K562 (cell line): ENCODE measurements at regions not wholly inside any gene's neighbourhood (a gene's known extent, or its start where the extent isn't known, plus 50 kb on each side); places are given as distances from the start of the nearest gene placed in this dataset.

ENCODE experiments used
- ATAC-seq: fragments of 200-7000 bp; cut with Tn5 transposase; 3 replicates; pipeline ENCODE4 v1.9.1; 2020; ENCODE audit warnings: moderate library complexity
- BruUV-seq: library from RNA; stranded (reverse); fragments of 400-500 nt; replicated peaks from 2 replicates; lab custom pipeline; 2021; lab: Mats Ljungman, UMichigan
- CTCF ChIA-PET: fragments of 300-600 bp; formaldehyde crosslinking; extraction: SDS; loops from one replicate; lab custom pipeline; 2021; ENCODE audit warnings: low intra/inter-chr PET ratio; lab: Yijun Ruan, JAX
- POLR2A ChIA-PET: fragments of 300-600, 350-650 bp; sonication (Branson Sonifier 250); formaldehyde crosslinking; extraction: SDS; loops from one replicate; lab custom pipeline; 2021; ENCODE audit warnings: antibody characterized with exemption, inconsistent platforms; lab: Yijun Ruan, JAX
- DNase-seq, 4 experiments: peaks; one replicate each; pipeline versions ENCODE4 v3.0.0 to v3.0.0-alpha.2; 2011 to 2018; ENCODE audit warnings: low spot score in 3 of 4, mixed read lengths in 3 of 4; ENCODE audit errors: extremely low read depth in 1 of 4
- FAIRE-seq: peaks from 2 replicates; lab custom pipeline; 2011; peaks lifted over from hg19 to GRCh38; lab: Jason Lieb, UNC
- H2AFZ ChIP-seq: 2 replicates; pipeline ENCODE4 v1.6.0; 2011; ENCODE audit warnings: low read depth, low read length, control low read depth, inconsistent platforms
- H3K27ac ChIP-seq: fragments of 200-600 bp; 3 replicates; pipeline ENCODE4 v1.8.0; 2011; ENCODE audit warnings: low read depth, mild to moderate bottlenecking, control low read depth, inconsistent platforms, low read length, moderate library complexity, mixed read lengths; ENCODE audit errors: extremely low read depth
- H3K27me3 ChIP-seq, 2 experiments: fragments of 300-600 bp in 1 of 2; 2 replicates in 1 of 2; 3 replicates in 1 of 2; pipeline versions ENCODE4 v1.6.0 to v1.8.0; 2011; ENCODE audit warnings: inconsistent platforms in 2 of 2, low read length in 2 of 2, mild to moderate bottlenecking in 1 of 2, mixed read lengths in 1 of 2, moderate library complexity in 1 of 2; ENCODE audit not compliant: control insufficient read depth in 2 of 2, insufficient read depth in 2 of 2
- H3K36me3 ChIP-seq: fragments of 300-600 bp; 3 replicates; pipeline ENCODE4 v1.8.0; 2011; ENCODE audit warnings: mild to moderate bottlenecking, low read length, inconsistent platforms; ENCODE audit not compliant: control insufficient read depth, insufficient read depth
- H3K4me1 ChIP-seq, 2 experiments: fragments of 200-600 bp in 1 of 2; replicated peaks in 1 of 2; 2 replicates in 1 of 2; 3 replicates in 1 of 2; pipeline versions ENCODE4 v1.5.1 to v1.8.0; 2011; ENCODE audit warnings: inconsistent platforms in 2 of 2, low read length in 2 of 2, mild to moderate bottlenecking in 1 of 2, mixed read lengths in 1 of 2, moderate library complexity in 1 of 2; ENCODE audit not compliant: control insufficient read depth in 2 of 2, insufficient read depth in 2 of 2
- H3K4me2 ChIP-seq: 2 replicates; pipeline ENCODE4 v1.6.1; 2011; ENCODE audit warnings: low read length, control low read depth, inconsistent platforms, mixed read lengths; ENCODE audit not compliant: insufficient read depth
- H3K4me3 ChIP-seq: fragments of 200-600 bp; sonication (generic), shearing (Covaris generic); 2 replicates; pipeline ENCODE4 v1.5.1; 2016; ENCODE audit warnings: control low read depth, inconsistent platforms
- H3K79me2 ChIP-seq: fragments of 200-600 bp; 3 replicates; pipeline ENCODE4 v1.8.0; 2011; ENCODE audit warnings: low read length, inconsistent platforms; ENCODE audit not compliant: control insufficient read depth, insufficient read depth
- H3K9ac ChIP-seq, 2 experiments: 2 replicates each; pipeline versions ENCODE4 v1.6.0 to v1.6.1; 2011; ENCODE audit warnings: low read depth in 2 of 2, low read length in 2 of 2, control low read depth in 1 of 2, inconsistent platforms in 1 of 2, mild to moderate bottlenecking in 1 of 2, mixed read lengths in 1 of 2; ENCODE audit not compliant: insufficient read depth in 1 of 2
- H3K9me1 ChIP-seq: one replicate; pipeline ENCODE4 v1.6.0; 2011; ENCODE audit warnings: inconsistent platforms, mild to moderate bottlenecking, low read length, moderate library complexity; ENCODE audit not compliant: control insufficient read depth, insufficient read depth
- H3K9me3 ChIP-seq: replicated peaks from 2 replicates; pipeline ENCODE4 v1.5.1; 2011; ENCODE audit warnings: low read depth, low read length, inconsistent platforms; ENCODE audit not compliant: control insufficient read depth, insufficient read depth
- H4K20me1 ChIP-seq: replicated peaks from 2 replicates; pipeline ENCODE4 v1.6.1; 2011; ENCODE audit warnings: low read length, inconsistent platforms, mixed read lengths; ENCODE audit not compliant: control insufficient read depth, insufficient read depth
- ARID1B ChIP-seq: fragments of 450-650 bp; IDR thresholded peaks from 2 replicates; pipeline ENCODE4 v1.6.1; 2016; ENCODE audit warnings: antibody characterized with exemption, mild to moderate bottlenecking, inconsistent platforms
- C11orf30 ChIP-seq: fragments of 450-650 bp; IDR thresholded peaks from 2 replicates; pipeline ENCODE4 v1.6.1; 2016; ENCODE audit warnings: low read depth, mild to moderate bottlenecking
- CTBP1 ChIP-seq: fragments of 450-650 bp; IDR thresholded peaks from 2 replicates; pipeline ENCODE4 v1.6.1; 2016; ENCODE audit warnings: borderline replicate concordance
- DMBX1 ChIP-seq: fragments of 250-450 bp; sonication (Bioruptor Pico); IDR thresholded peaks from 2 replicates; pipeline ENCODE4 v1.8.0; 2022; ENCODE audit warnings: inconsistent platforms, mild to moderate bottlenecking, moderate library complexity, borderline replicate concordance
- MAFF ChIP-seq: IDR thresholded peaks from 2 replicates; pipeline ENCODE4 v1.6.1; 2012; ENCODE audit warnings: low read length, improper control_type of control experiment
- MAFK ChIP-seq: IDR thresholded peaks from 2 replicates; pipeline ENCODE4 v1.6.1; 2011; ENCODE audit warnings: low read length, improper control_type of control experiment
- NELFE ChIP-seq: IDR thresholded peaks from 2 replicates; pipeline ENCODE4 v1.6.1; 2011; ENCODE audit warnings: mild to moderate bottlenecking; ENCODE audit not compliant: insufficient read depth, insufficient read length
- NONO ChIP-seq, 2 experiments: fragments of 200-400 bp in 1 of 2; fragments of 450-650 bp in 1 of 2; formaldehyde crosslinking in 1 of 2; IDR thresholded peaks; 2 replicates each; pipeline ENCODE4 v1.6.1; 2017; ENCODE audit warnings: low read depth in 2 of 2, mild to moderate bottlenecking in 2 of 2, moderate library complexity in 2 of 2, low read length in 1 of 2
- PHB ChIP-seq: fragments of 250-450 bp; sonication (Bioruptor Pico); IDR thresholded peaks from 2 replicates; pipeline ENCODE4 v1.5.0; 2021
- RCOR1 ChIP-seq, 2 experiments: IDR thresholded peaks; 2 replicates each; pipeline ENCODE4 v1.6.1; 2012; ENCODE audit warnings: low read depth in 2 of 2, low read length in 2 of 2, borderline replicate concordance in 1 of 2, improper control_type of control experiment in 1 of 2
- RFX5 ChIP-seq: IDR thresholded peaks from 2 replicates; pipeline ENCODE4 v1.6.1; 2011; ENCODE audit warnings: low read depth, mild to moderate bottlenecking, improper control_type of control experiment, low read length
- SIX5 ChIP-seq, 2 experiments: IDR thresholded peaks; 2 replicates each; pipeline ENCODE4 v1.6.1; 2011; ENCODE audit warnings: low read length in 2 of 2, borderline replicate concordance in 1 of 2, low read depth in 1 of 2, mild to moderate bottlenecking in 1 of 2, moderate library complexity in 1 of 2; ENCODE audit not compliant: insufficient read depth in 1 of 2
- SMAD4 ChIP-seq: fragments of 250-450 bp; sonication (Bioruptor Pico); conservative IDR thresholded peaks from 2 replicates; pipeline ENCODE4 v1.8.0; 2021; ENCODE audit warnings: inconsistent platforms, mild to moderate bottlenecking, moderate library complexity
- SRSF7 ChIP-seq: fragments of 200-400 bp; formaldehyde crosslinking; optimal IDR thresholded peaks from 2 replicates; pipeline ENCODE3; 2017; ENCODE audit warnings: mild to moderate bottlenecking, low read depth, low read length
- SRSF9 ChIP-seq: fragments of 200-400 bp; formaldehyde crosslinking; IDR thresholded peaks from 2 replicates; pipeline ENCODE4 v1.6.1; 2017; ENCODE audit warnings: low read depth, low read length, borderline replicate concordance
- YY1 ChIP-seq, 3 experiments: IDR thresholded peaks; 2 replicates each; pipeline ENCODE4 v1.6.1; 2011; ENCODE audit warnings: low read length in 2 of 3, mild to moderate bottlenecking in 2 of 3, moderate library complexity in 2 of 3, borderline replicate concordance in 1 of 3, control low read depth in 1 of 3, low read depth in 1 of 3; ENCODE audit not compliant: insufficient read depth in 3 of 3, insufficient replicate concordance in 2 of 3, control insufficient read depth in 1 of 3, insufficient read length in 1 of 3; ENCODE audit errors: extremely low read depth in 1 of 3
- ZBTB33 ChIP-seq: sonication (generic); formaldehyde crosslinking; IDR thresholded peaks from 2 replicates; pipeline ENCODE4 v1.8.1; 2023; ENCODE audit warnings: mild to moderate bottlenecking, missing genetic modification reagents
- WGBS: fragments of 100-300 bp; shearing (Covaris generic); methylation state at CpG from one replicate; pipeline ENCODE4 v1.1.6; 2016; ENCODE audit warnings: low coverage, mixed read lengths; ENCODE audit not compliant: insufficient coverage; ENCODE audit errors: missing lambda C conversion rate; 5-methylcytosine and 5-hydroxymethylcytosine counted together
- in situ Hi-C: fragments of 300-500 bp; cut with MboI; formaldehyde crosslinking; loops from 4 replicates; pipeline ENCODE4 v1.15.0; 2018; ENCODE audit warnings: inconsistent platforms, mixed read lengths
- intact Hi-C: fragments of 100-400 bp; cut with micrococcal nuclease; formaldehyde crosslinking; loops from 2 replicates; pipeline ENCODE4 v1.14.2; 2022
- TF ChIP-seq, protein P1 (sequence below), 2 experiments: fragments of 250-450 bp in 1 of 2; fragments of 450-650 bp in 1 of 2; sonication (Bioruptor Pico) in 1 of 2; IDR thresholded peaks; 2 replicates each; pipeline versions ENCODE4 v1.6.1 to v1.8.0; 2016 to 2021; ENCODE audit warnings: mild to moderate bottlenecking in 2 of 2, moderate library complexity in 2 of 2, missing compliant biosample characterization in 1 of 2, missing genetic modification characterization in 1 of 2

DNA sequence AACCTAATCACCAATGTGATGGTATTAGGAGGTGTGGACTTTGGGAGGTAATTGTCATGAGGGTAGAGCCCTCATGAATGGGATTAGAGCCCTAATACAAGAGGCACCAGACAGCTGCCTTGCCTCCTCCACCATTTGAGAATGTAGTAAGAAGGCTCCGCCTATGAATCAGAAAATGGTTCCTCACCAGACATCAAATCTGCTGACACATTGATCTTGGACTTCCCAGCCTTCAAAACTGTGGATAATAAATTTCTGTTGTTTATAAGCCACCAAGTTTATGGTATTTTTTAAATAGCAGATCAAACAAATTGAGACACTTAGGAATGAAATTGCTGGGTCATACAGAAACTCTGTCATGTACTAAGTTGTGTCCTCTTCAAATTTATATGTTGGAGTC lies 56.8 kb upstream of the COL6A5 start:
- 100% methylated on average over 1 of the region's 1 CpG for WGBS
- Histone ChIP-seq H3K4me2 (no peak overlapping the region), H3K9ac (no peak overlapping the region), H4K20me1 (no peaks in the 10 kb centered on the region), H3K9me3 (no peaks in the 10 kb centered on the region), H3K9me1 (no peaks in the 10 kb centered on the region), H3K4me3 (no peak overlapping the region), H3K27me3 (no peaks in the 10 kb centered on the region), H3K4me1 (no peaks in the 10 kb centered on the region; a peak in 1 of 5 replicates), H3K27ac (no peak overlapping the region), H2AFZ (peak overlapping the region; percentile 64), H3K79me2 (no peaks in the 10 kb centered on the region), H3K36me3 (no peaks in the 10 kb centered on the region)
- CTCF ChIA-PET, result no interaction called here
- no TSS peak for BruUV-seq
- no peak for FAIRE-seq
- in situ Hi-C loops, result loop anchor here (5.0 kb wide), 1 partner anchor 239 kb away; no protein-coding TSS in a partner anchor
- ATAC-seq, result no peak
- POLR2A ChIA-PET, result no interaction called here
- DNase-seq, result no peak
- intact Hi-C loops, result no loop called here
- TF ChIP-seq MAFF, result peak; percentile 16; the same call in 1 of the 2 replicates
- no peak for TF ChIP-seq PHB (CRISPR knock-in tag)
- TF ChIP-seq CTBP1, result no peak
- no peak for TF ChIP-seq RFX5
- no peak for TF ChIP-seq SRSF9
- no peak for TF ChIP-seq NELFE
- TF ChIP-seq RCOR1 (IDR thresholded peaks at IDR 0.05; ENCODE audit: borderline replicate concordance in 1 of 2, low read depth in 2 of 2, low read length in 2 of 2), result no peak
- no peak for TF ChIP-seq ZBTB33 (CRISPR knock-in tag)
- TF ChIP-seq MAFK, result peak; percentile 28; the same call in 1 of the 2 replicates
- TF ChIP-seq SMAD4, result no peak
- TF ChIP-seq, protein P1, sequence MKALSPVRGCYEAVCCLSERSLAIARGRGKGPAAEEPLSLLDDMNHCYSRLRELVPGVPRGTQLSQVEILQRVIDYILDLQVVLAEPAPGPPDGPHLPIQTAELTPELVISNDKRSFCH (CRISPR knock-in tag; IDR thresholded peaks at IDR 0.05), result no peak
- TF ChIP-seq, protein P1 (tag; IDR thresholded peaks at IDR 0.05), result no peak
- no peak for TF ChIP-seq ARID1B
- TF ChIP-seq SRSF7, result no peak
- no peak for TF ChIP-seq DMBX1 (CRISPR knock-in tag)
- TF ChIP-seq YY1 (IDR thresholded peaks at IDR 0.05; ENCODE audit: borderline replicate concordance in 1 of 3, control insufficient read depth in 1 of 3, extremely low read depth in 1 of 3, insufficient read depth in 3 of 3, insufficient read length in 1 of 3, insufficient replicate concordance in 2 of 3, low read depth in 1 of 3, low read length in 2 of 3), result peak in 1 of 3 experiments; percentile 46
- TF ChIP-seq SIX5 (IDR thresholded peaks at IDR 0.05; ENCODE audit: borderline replicate concordance in 1 of 2, insufficient read depth in 1 of 2, low read depth in 1 of 2, low read length in 2 of 2), result no peak
- TF ChIP-seq C11orf30, result peak; percentile 59
- no peak for TF ChIP-seq NONO (IDR thresholded peaks at IDR 0.05; ENCODE audit: low read depth in 2 of 2, low read length in 1 of 2)
